ENCODE measurements at regions not wholly inside any gene's neighbourhood (a gene's known extent, or its start where the extent isn't known, plus 50 kb on each side); places are given as distances from the start of the nearest gene placed in this dataset.
"Not testable (repeated sequence)": the region's sequence is repeated elsewhere in the genome, so short reads cannot be mapped to it uniquely, and the experiment has no call there.

GRCh38 chr3:177495566-177495965 is 298.3 kb upstream of the TBL1XR1 start:
- Histone ChIP-seq H3K4me1 (peaks cover 12 to 24% (median 20%) of the 10 kb centered on the region in 4 donors), H3K36me3 (peaks cover 0 to 4% (median 0%) of the 10 kb centered on the region in 4 donors), H3K4me3 (no peak overlapping the region), H3K27me3 (no peaks in the 10 kb centered on the region), H3K9me3 (no peaks in the 10 kb centered on the region), H3K27ac (replicated peaks in 1 of 4) (no peak overlapping the region)
- intact Hi-C loops (cut with DNase I) = no loop called here
- no peak for TF ChIP-seq POLR2AphosphoS5 (IDR thresholded peaks at IDR 0.05)
- DNase-seq (ENCODE audit: extremely low spot score) = no peak

- H3K9me3 ChIP-seq = no peaks in the 10 kb centered on the region
- H3K4me3 ChIP-seq = no peak overlapping the region
- no peak overlapping the region for H3K27ac ChIP-seq (replicated peaks in 1 of 4)
- TF ChIP-seq EP300 (IDR thresholded peaks at IDR 0.05) = no peak
- TF ChIP-seq CTCF (IDR thresholded peaks at IDR 0.05) = no peak
- no peak for TF ChIP-seq POLR2A (IDR thresholded peaks at IDR 0.05; ENCODE audit: low read depth)
- TF ChIP-seq POLR2AphosphoS5 (IDR thresholded peaks at IDR 0.05) = peak in 1 of 2 donors; percentile 22
- no peak for DNase-seq (ENCODE audit: extremely low spot score)
- intact Hi-C loops (cut with DNase I) = no loop called here
- H3K36me3 ChIP-seq = peaks cover 0 to 4% (median 0%) of the 10 kb centered on the region in 4 donors
- WGBS = 59% methylated on average over 5 of the region's 5 CpGs
- H3K27me3 ChIP-seq = no peaks in the 10 kb centered on the region
- H3K4me1 ChIP-seq = peaks cover 0 to 17% (median 8%) of the 10 kb centered on the region in 4 donors
These were observed 301.0 kb upstream of the TBL1XR1 start for GRCh38 chr3:177498037-177498857.

DNA sequence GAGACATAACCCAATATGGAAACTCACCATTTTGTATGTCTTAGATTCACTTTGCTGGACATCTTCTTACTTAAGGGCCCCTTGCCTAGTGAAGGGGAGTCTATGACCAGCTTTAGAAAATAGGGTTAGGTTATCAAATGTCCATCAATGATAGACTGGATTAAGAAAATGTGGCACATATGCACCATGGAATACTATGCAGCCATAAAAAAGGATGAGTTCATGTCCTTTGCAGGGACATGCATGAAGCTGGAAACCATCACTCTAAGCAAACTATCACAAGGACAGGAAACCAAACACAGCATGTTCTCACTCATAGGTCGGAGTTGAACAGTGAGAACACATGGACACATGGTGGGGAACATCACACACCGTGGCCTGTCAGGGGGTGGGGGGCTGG is 301.8 kb upstream of the TBL1XR1 start:
- H3K9me3 ChIP-seq; intact Hi-C loops (cut with DNase I); DNase-seq (ENCODE audit: extremely low spot score); H3K27ac ChIP-seq (replicated peaks in 1 of 4); H3K27me3 ChIP-seq; H3K4me3 ChIP-seq; H3K36me3 ChIP-seq: not testable (repeated sequence)
- H3K4me1 ChIP-seq = peaks cover 0 to 18% (median 8%) of the 10 kb centered on the region in 4 donors
- 92% methylated on average over 2 of the region's 2 CpGs for WGBS

- no peaks in the 10 kb centered on the region for H3K9me3 ChIP-seq
- no peaks in the 10 kb centered on the region for H3K27me3 ChIP-seq
- intact Hi-C loops (cut with DNase I) = no loop called here
- no peaks in the 10 kb centered on the region for H3K36me3 ChIP-seq
- peaks cover 0 to 18% (median 8%) of the 10 kb centered on the region in 4 donors for H3K4me1 ChIP-seq
- H3K4me3 ChIP-seq = no peak overlapping the region
- TF ChIP-seq POLR2A (IDR thresholded peaks at IDR 0.05; ENCODE audit: low read depth) (no peak), CTCF (IDR thresholded peaks at IDR 0.05) (no peak), POLR2AphosphoS5 (IDR thresholded peaks at IDR 0.05) (no peak), EP300 (IDR thresholded peaks at IDR 0.05) (no peak)
- DNase-seq (ENCODE audit: extremely low spot score) = no peak
- 89% methylated on average over 8 of the region's 8 CpGs for WGBS
- no peak overlapping the region for H3K27ac ChIP-seq (replicated peaks in 1 of 4)
These were observed 302.6 kb upstream of the TBL1XR1 start for GRCh38 chr3:177499779-177500423.

DNA sequence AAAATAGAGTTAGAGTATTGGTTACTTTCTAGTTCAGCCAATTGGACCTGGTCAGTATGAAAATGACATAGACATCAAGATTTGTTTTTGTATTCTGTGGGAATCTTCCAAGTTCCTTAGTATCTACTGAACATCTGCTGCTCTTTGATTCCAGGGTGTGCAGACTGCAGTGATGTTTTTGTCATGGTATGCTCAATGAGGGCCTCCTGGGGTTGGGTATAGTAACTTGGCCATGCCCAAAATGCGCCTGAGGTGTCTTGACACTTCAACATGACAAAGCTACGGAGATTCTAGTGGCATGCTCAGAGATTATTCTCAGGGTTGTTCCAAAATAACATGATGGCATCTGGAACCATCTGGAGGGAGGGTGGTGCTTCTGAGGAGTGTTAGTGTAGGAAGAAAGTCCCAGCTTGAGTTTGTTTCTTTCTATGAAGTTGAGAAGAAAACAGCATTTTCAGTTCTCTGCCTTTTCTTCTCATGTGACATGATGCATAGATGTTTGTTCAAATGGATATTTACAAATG is 313.5 kb upstream of the TBL1XR1 start:
- DNase-seq (ENCODE audit: extremely low spot score) = no peak
- no peaks in the 10 kb centered on the region for H3K27me3 ChIP-seq
- no peaks in the 10 kb centered on the region for H3K36me3 ChIP-seq
- TF ChIP-seq POLR2A (IDR thresholded peaks at IDR 0.05; ENCODE audit: low read depth) (no peak), CTCF (IDR thresholded peaks at IDR 0.05) (no peak), EP300 (IDR thresholded peaks at IDR 0.05) (no peak)
- intact Hi-C loops (cut with DNase I) = no loop called here
- no peak overlapping the region for H3K27ac ChIP-seq (replicated peaks in 1 of 4)
- H3K4me3 ChIP-seq = no peak overlapping the region
- 72% methylated on average over 2 of the region's 2 CpGs for WGBS
- H3K4me1 ChIP-seq = peaks cover 21 to 49% (median 37%) of the 10 kb centered on the region in 4 donors
- no peaks in the 10 kb centered on the region for H3K9me3 ChIP-seq
